ENCODE measurements at regions not wholly inside any gene's neighbourhood (a gene's known extent, or its start where the extent isn't known, plus 50 kb on each side); places are given as distances from the start of the nearest gene placed in this dataset.

- ATAC-seq, result peak; percentile 66
- TF ChIP-seq ESRRG (CRISPR knock-in tag; IDR thresholded peaks at IDR 0.05) (no peak), ARNTL (CRISPR knock-in tag; IDR thresholded peaks at IDR 0.05; ENCODE audit: borderline replicate concordance, low read depth) (no peak), RARB (CRISPR knock-in tag; IDR thresholded peaks at IDR 0.05) (no peak), ZNF565 (CRISPR knock-in tag; conservative IDR thresholded peaks at IDR 0.05; ENCODE audit: low read depth) (no peak), GLIS3 (CRISPR knock-in tag; IDR thresholded peaks at IDR 0.05) (no peak), OSR1 (CRISPR knock-in tag; IDR thresholded peaks at IDR 0.05) (no peak), ZNF8 (CRISPR knock-in tag; IDR thresholded peaks at IDR 0.05) (no peak), ZFP30 (CRISPR knock-in tag; IDR thresholded peaks at IDR 0.05) (no peak), POU6F1 (CRISPR knock-in tag; IDR thresholded peaks at IDR 0.05; ENCODE audit: borderline replicate concordance, low read depth) (no peak), SNAI2 (CRISPR knock-in tag; IDR thresholded peaks at IDR 0.05) (no peak), ZFP3 (CRISPR knock-in tag; IDR thresholded peaks at IDR 0.05) (no peak), BACH2 (CRISPR knock-in tag; IDR thresholded peaks at IDR 0.05; ENCODE audit: borderline replicate concordance) (no peak), TCF4 (CRISPR knock-in tag; IDR thresholded peaks at IDR 0.05; ENCODE audit: borderline replicate concordance) (no peak), PATZ1 (CRISPR knock-in tag; IDR thresholded peaks at IDR 0.05; ENCODE audit: borderline replicate concordance) (no peak)
- TF ChIP-seq, protein P1, sequence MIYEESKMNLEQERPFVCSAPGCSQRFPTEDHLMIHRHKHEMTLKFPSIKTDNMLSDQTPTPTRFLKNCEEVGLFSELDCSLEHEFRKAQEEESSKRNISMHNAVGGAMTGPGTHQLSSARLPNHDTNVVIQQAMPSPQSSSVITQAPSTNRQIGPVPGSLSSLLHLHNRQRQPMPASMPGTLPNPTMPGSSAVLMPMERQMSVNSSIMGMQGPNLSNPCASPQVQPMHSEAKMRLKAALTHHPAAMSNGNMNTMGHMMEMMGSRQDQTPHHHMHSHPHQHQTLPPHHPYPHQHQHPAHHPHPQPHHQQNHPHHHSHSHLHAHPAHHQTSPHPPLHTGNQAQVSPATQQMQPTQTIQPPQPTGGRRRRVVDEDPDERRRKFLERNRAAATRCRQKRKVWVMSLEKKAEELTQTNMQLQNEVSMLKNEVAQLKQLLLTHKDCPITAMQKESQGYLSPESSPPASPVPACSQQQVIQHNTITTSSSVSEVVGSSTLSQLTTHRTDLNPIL (CRISPR knock-in tag; IDR thresholded peaks at IDR 0.05; ENCODE audit: low read depth), result no peak
- TF ChIP-seq, protein P2, sequence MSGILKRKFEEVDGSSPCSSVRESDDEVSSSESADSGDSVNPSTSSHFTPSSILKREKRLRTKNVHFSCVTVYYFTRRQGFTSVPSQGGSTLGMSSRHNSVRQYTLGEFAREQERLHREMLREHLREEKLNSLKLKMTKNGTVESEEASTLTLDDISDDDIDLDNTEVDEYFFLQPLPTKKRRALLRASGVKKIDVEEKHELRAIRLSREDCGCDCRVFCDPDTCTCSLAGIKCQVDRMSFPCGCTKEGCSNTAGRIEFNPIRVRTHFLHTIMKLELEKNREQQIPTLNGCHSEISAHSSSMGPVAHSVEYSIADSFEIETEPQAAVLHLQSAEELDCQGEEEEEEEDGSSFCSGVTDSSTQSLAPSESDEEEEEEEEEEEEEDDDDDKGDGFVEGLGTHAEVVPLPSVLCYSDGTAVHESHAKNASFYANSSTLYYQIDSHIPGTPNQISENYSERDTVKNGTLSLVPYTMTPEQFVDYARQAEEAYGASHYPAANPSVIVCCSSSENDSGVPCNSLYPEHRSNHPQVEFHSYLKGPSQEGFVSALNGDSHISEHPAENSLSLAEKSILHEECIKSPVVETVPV (CRISPR knock-in tag; IDR thresholded peaks at IDR 0.05), result no peak
These were observed 64.1 kb downstream of the ZNF641 start for GRCh38 chr12:48286665-48287064.

DNA sequence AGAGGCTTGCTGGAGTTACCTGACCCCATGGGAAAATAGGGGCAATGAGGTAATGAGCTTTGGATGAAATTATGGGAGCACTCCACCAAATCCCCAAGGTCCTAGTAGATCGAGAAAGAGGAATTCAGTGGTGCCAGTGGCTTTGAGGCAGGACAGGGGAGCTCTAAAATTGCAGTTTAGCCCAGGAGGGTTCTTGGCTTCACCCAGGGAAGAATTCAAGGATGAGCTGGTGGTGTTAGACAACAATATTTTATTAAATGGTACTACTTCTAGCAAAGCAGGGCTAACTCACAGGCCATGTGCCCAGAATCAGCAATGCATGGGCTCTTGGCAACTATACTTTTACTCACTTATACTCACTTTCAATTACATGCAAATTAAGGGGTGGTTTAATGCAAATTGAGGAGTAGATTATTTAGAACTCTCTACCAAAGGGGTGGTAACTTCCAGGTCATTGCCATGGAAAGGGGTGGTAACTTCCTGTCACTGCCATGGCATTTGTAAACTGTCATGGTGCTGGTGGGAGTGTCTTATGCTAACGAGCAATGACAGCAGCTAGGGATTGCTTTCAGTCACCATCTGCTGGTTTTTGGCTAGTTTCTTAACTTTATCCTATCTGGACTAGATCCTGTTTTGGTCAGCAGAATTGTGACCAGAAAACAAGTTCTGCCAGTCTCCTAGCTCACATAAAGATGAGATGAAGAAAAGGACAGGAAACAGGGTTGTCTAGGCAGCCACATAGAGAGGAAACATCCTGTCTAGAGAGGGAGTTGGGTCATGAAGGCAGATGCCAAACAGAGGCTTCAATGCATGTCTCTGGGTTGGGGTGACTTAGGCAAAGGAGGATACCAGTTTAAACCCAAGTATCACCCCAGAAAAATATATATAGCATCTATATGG, 64.7 kb downstream of the ZNF641 start:
- ATAC-seq, result no peak
- TF ChIP-seq PPARA (CRISPR knock-in tag; IDR thresholded peaks at IDR 0.05; ENCODE audit: borderline replicate concordance) (no peak), ISL1 (CRISPR knock-in tag; IDR thresholded peaks at IDR 0.05) (no peak), PATZ1 (CRISPR knock-in tag; IDR thresholded peaks at IDR 0.05; ENCODE audit: borderline replicate concordance) (no peak), OSR1 (CRISPR knock-in tag; IDR thresholded peaks at IDR 0.05) (no peak), GLIS3 (CRISPR knock-in tag; IDR thresholded peaks at IDR 0.05) (no peak), ZC3H10 (CRISPR knock-in tag; IDR thresholded peaks at IDR 0.05) (no peak), SNAI2 (CRISPR knock-in tag; IDR thresholded peaks at IDR 0.05) (no peak)

GRCh38 chr12:48281811-48282210, 68.9 kb downstream of the ZNF641 start:
- no peak for ATAC-seq
- no peak for TF ChIP-seq ZNF565 (CRISPR knock-in tag; conservative IDR thresholded peaks at IDR 0.05; ENCODE audit: low read depth)

DNA sequence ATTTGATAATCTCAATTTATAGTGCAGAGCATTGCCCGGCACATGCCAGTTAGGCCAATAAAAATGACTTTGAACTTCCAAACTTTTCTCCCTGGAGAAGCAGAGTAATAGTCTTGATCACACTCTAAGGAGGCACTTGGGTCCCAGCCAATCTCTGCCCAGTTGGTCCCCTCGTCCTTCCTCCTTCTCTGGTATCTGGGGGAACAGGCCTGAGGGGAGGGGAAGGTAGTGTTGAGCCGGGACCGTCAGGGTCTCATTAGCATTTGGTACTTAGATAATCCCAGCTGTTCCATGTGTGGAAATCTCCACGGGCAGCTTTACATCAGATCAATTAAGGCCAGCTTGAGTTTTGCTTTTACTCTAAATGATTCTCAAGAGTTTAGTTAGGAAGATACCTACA, 70.1 kb downstream of the ZNF641 start:
- no peak for ATAC-seq
- TF ChIP-seq POU6F1 (CRISPR knock-in tag; IDR thresholded peaks at IDR 0.05; ENCODE audit: borderline replicate concordance, low read depth), result no peak
- TF ChIP-seq ARNTL (CRISPR knock-in tag; IDR thresholded peaks at IDR 0.05; ENCODE audit: borderline replicate concordance, low read depth), result no peak
- no peak for TF ChIP-seq TSHZ2 (CRISPR knock-in tag; IDR thresholded peaks at IDR 0.05)
- TF ChIP-seq ZFP30 (CRISPR knock-in tag; IDR thresholded peaks at IDR 0.05), result no peak
- TF ChIP-seq TCF4 (CRISPR knock-in tag; IDR thresholded peaks at IDR 0.05; ENCODE audit: borderline replicate concordance), result no peak
- no peak for TF ChIP-seq OSR1 (CRISPR knock-in tag; IDR thresholded peaks at IDR 0.05)
- no peak for TF ChIP-seq GLIS3 (CRISPR knock-in tag; IDR thresholded peaks at IDR 0.05)
- no peak for TF ChIP-seq ISL1 (CRISPR knock-in tag; IDR thresholded peaks at IDR 0.05)
- TF ChIP-seq ZNF70 (CRISPR knock-in tag; IDR thresholded peaks at IDR 0.05), result no peak
- TF ChIP-seq ZFP3 (CRISPR knock-in tag; IDR thresholded peaks at IDR 0.05), result no peak
- TF ChIP-seq BACH2 (CRISPR knock-in tag; IDR thresholded peaks at IDR 0.05; ENCODE audit: borderline replicate concordance), result no peak
- TF ChIP-seq ZNF565 (CRISPR knock-in tag; conservative IDR thresholded peaks at IDR 0.05; ENCODE audit: low read depth), result no peak
